K562 (cell line): ENCODE measurements at regions not wholly inside any gene's neighbourhood (a gene's known extent, or its start where the extent isn't known, plus 50 kb on each side); places are given as distances from the start of the nearest gene placed in this dataset.

Experiments used
- CXXC5 ChIP-seq: fragments of 250-450 bp; sonication (Bioruptor Pico); IDR thresholded peaks from 2 replicates; pipeline ENCODE4 v1.8.0; 2022; ENCODE audit warnings: inconsistent platforms, mild to moderate bottlenecking, moderate library complexity
- FOXA1 ChIP-seq: fragments of 450-650 bp; IDR thresholded peaks from 2 replicates; pipeline ENCODE4 v1.6.1; 2016; ENCODE audit warnings: mild to moderate bottlenecking, borderline replicate concordance
- FOXM1 ChIP-seq, 2 experiments: fragments of 450-650 bp in 1 of 2; sonication (generic) in 1 of 2; formaldehyde crosslinking in 1 of 2; IDR thresholded peaks; 2 replicates each; pipeline versions ENCODE4 v1.6.1 to v1.9.0; 2017 to 2022; ENCODE audit warnings: low read depth in 2 of 2, mild to moderate bottlenecking in 2 of 2, missing genetic modification reagents in 1 of 2, moderate library complexity in 1 of 2
- MCM2 ChIP-seq: fragments of 450-650 bp; IDR thresholded peaks from 2 replicates; pipeline ENCODE4 v1.6.1; 2017; ENCODE audit warnings: low read depth, mild to moderate bottlenecking
- MED1 ChIP-seq: sonication (generic); formaldehyde crosslinking; IDR thresholded peaks from 2 replicates; pipeline ENCODE4 v1.8.1; 2023; ENCODE audit warnings: missing genetic modification reagents, borderline replicate concordance
- RBM14 ChIP-seq: fragments of 200-400 bp; formaldehyde crosslinking; IDR thresholded peaks from 2 replicates; pipeline ENCODE4 v1.6.1; 2018; ENCODE audit warnings: low read depth, mild to moderate bottlenecking, low read length, moderate library complexity, borderline replicate concordance; ENCODE audit not compliant: insufficient read depth
- ZFP36 ChIP-seq: fragments of 150-350 bp; IDR thresholded peaks from 2 replicates; pipeline ENCODE4 v1.6.1; 2018; ENCODE audit warnings: low read length, low read depth; ENCODE audit not compliant: partially characterized antibody
- ZNF668 ChIP-seq: fragments of 250-450 bp; sonication (Bioruptor Pico); IDR thresholded peaks from 2 replicates; pipeline ENCODE4 v1.8.0; 2022; ENCODE audit warnings: mild to moderate bottlenecking, inconsistent platforms
- TF ChIP-seq, protein P1 (sequence below): fragments of 250-450 bp; sonication (Bioruptor Pico); IDR thresholded peaks from 2 replicates; pipeline ENCODE4 v1.4.0; 2020
- TF ChIP-seq, protein P2 (sequence below), 3 experiments: IDR thresholded peaks in 2 of 3; conservative IDR thresholded peaks in 1 of 3; 2 replicates each; pipeline ENCODE4 v1.5.1; 2011 to 2012; ENCODE audit warnings: low read length in 3 of 3, mild to moderate bottlenecking in 3 of 3, control low read depth in 2 of 3, improper control_type of control experiment in 1 of 3, inconsistent platforms in 1 of 3, low read depth in 1 of 3, mixed read lengths in 1 of 3, moderate library complexity in 1 of 3; ENCODE audit not compliant: insufficient read depth in 2 of 3
- TF ChIP-seq, protein P3 (sequence below): sonication (generic); formaldehyde crosslinking; IDR thresholded peaks from 2 replicates; pipeline ENCODE4 v1.8.1; 2023; ENCODE audit warnings: mild to moderate bottlenecking, missing genetic modification reagents, moderate library complexity
- TF ChIP-seq, protein P4 (sequence below): sonication (generic); formaldehyde crosslinking; IDR thresholded peaks from 2 replicates; pipeline ENCODE4 v1.8.1; 2022; ENCODE audit warnings: missing genetic modification reagents

DNA sequence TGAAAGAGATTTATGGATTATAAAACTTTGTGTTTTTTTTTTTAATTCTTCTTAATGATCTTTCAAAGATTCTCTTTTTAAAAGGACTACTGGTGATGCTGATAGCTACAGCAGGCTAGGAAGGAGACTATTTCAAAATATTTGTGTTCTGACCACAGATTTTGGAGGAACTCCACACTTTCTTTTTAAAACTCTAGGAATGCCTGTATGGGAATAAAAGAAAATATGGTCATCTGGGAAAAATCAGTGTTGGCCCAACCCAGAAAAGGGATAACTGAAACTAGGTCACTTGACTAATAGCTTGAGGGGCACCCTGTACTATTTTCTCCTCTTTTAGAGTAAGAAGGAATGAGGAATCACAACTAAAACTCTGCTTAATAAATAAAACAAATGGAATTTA lies 97.6 kb upstream of the ADAMTS19 start:
- TF ChIP-seq MCM2, result no peak
- TF ChIP-seq, protein P1, sequence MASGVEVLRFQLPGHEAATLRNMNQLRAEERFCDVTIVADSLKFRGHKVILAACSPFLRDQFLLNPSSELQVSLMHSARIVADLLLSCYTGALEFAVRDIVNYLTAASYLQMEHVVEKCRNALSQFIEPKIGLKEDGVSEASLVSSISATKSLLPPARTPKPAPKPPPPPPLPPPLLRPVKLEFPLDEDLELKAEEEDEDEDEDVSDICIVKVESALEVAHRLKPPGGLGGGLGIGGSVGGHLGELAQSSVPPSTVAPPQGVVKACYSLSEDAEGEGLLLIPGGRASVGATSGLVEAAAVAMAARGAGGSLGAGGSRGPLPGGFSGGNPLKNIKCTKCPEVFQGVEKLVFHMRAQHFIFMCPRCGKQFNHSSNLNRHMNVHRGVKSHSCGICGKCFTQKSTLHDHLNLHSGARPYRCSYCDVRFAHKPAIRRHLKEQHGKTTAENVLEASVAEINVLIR (CRISPR knock-in tag), result no peak
- TF ChIP-seq FOXA1, result no peak
- TF ChIP-seq ZNF668, result no peak
- no peak for TF ChIP-seq RBM14
- TF ChIP-seq, protein P2, sequence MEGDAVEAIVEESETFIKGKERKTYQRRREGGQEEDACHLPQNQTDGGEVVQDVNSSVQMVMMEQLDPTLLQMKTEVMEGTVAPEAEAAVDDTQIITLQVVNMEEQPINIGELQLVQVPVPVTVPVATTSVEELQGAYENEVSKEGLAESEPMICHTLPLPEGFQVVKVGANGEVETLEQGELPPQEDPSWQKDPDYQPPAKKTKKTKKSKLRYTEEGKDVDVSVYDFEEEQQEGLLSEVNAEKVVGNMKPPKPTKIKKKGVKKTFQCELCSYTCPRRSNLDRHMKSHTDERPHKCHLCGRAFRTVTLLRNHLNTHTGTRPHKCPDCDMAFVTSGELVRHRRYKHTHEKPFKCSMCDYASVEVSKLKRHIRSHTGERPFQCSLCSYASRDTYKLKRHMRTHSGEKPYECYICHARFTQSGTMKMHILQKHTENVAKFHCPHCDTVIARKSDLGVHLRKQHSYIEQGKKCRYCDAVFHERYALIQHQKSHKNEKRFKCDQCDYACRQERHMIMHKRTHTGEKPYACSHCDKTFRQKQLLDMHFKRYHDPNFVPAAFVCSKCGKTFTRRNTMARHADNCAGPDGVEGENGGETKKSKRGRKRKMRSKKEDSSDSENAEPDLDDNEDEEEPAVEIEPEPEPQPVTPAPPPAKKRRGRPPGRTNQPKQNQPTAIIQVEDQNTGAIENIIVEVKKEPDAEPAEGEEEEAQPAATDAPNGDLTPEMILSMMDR (IDR thresholded peaks at IDR 0.05 in 2 of 3, conservative IDR thresholded peaks at IDR 0.05 in 1 of 3; ENCODE audit: insufficient read depth in 2 of 3, low read depth in 1 of 3, low read length in 3 of 3), result no peak
- TF ChIP-seq, protein P3, sequence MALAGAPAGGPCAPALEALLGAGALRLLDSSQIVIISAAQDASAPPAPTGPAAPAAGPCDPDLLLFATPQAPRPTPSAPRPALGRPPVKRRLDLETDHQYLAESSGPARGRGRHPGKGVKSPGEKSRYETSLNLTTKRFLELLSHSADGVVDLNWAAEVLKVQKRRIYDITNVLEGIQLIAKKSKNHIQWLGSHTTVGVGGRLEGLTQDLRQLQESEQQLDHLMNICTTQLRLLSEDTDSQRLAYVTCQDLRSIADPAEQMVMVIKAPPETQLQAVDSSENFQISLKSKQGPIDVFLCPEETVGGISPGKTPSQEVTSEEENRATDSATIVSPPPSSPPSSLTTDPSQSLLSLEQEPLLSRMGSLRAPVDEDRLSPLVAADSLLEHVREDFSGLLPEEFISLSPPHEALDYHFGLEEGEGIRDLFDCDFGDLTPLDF, result no peak
- no peak for TF ChIP-seq MED1
- TF ChIP-seq CXXC5, result no peak
- no peak for TF ChIP-seq ZFP36
- TF ChIP-seq FOXM1 (IDR thresholded peaks at IDR 0.05; ENCODE audit: low read depth), result no peak
- TF ChIP-seq FOXM1 (CRISPR knock-in tag; IDR thresholded peaks at IDR 0.05; ENCODE audit: low read depth), result no peak
- TF ChIP-seq, protein P4, sequence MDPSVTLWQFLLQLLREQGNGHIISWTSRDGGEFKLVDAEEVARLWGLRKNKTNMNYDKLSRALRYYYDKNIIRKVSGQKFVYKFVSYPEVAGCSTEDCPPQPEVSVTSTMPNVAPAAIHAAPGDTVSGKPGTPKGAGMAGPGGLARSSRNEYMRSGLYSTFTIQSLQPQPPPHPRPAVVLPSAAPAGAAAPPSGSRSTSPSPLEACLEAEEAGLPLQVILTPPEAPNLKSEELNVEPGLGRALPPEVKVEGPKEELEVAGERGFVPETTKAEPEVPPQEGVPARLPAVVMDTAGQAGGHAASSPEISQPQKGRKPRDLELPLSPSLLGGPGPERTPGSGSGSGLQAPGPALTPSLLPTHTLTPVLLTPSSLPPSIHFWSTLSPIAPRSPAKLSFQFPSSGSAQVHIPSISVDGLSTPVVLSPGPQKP, result no peak
